Epithelial cell of esophagus (primary cell): ENCODE measurements at regions not wholly inside any gene's neighbourhood (a gene's known extent, or its start where the extent isn't known, plus 50 kb on each side); places are given as distances from the start of the nearest gene placed in this dataset.

Experiments used
- DNase-seq: peaks from one replicate; pipeline ENCODE4 v3.0.0; 2010; ENCODE audit warnings: low read depth
- H3K4me3 ChIP-seq: 2 replicates; pipeline ENCODE4 v1.5.1; 2011; ENCODE audit warnings: mild to moderate bottlenecking, low read length, control low read depth
- CTCF ChIP-seq: IDR thresholded peaks from 2 replicates; pipeline ENCODE4 v1.5.1; 2011; ENCODE audit warnings: low read depth, mild to moderate bottlenecking, low read length, control low read depth, inconsistent platforms; ENCODE audit not compliant: insufficient read depth; ENCODE audit errors: missing control alignments

- H3K4me3 ChIP-seq, result no peak overlapping the region
- TF ChIP-seq CTCF, result no peak
- no peak for DNase-seq
These were observed 197.8 kb downstream of the OGFRL1 start for GRCh38 chr6:71486461-71486860.

GRCh38 chr6:71488186-71488585 lies 199.6 kb downstream of the OGFRL1 start:
- no peak for DNase-seq
- TF ChIP-seq CTCF, result no peak

GRCh38 chr6:71489736-71490135 lies 201.1 kb downstream of the OGFRL1 start:
- no peak for TF ChIP-seq CTCF
- peak; percentile 80 for DNase-seq
- H3K4me3 ChIP-seq, result no peak overlapping the region

More at GRCh38 chr6:71488186-71488585, 199.6 kb downstream of the OGFRL1 start:
- no peak overlapping the region for H3K4me3 ChIP-seq

- TF ChIP-seq CTCF, result no peak
- no peak for DNase-seq
- no peak overlapping the region for H3K4me3 ChIP-seq
These were observed 202.3 kb downstream of the OGFRL1 start for GRCh38 chr6:71490876-71491275.

- no peak overlapping the region for H3K4me3 ChIP-seq
- DNase-seq, result no peak
- TF ChIP-seq CTCF, result no peak
These were observed 203.2 kb downstream of the OGFRL1 start for GRCh38 chr6:71491844-71492243.

- no peak for TF ChIP-seq CTCF
- no peak overlapping the region for H3K4me3 ChIP-seq
- no peak for DNase-seq
These were observed 204.1 kb downstream of the OGFRL1 start for GRCh38 chr6:71492668-71493067.

- H3K4me3 ChIP-seq, result no peak overlapping the region
These were observed 207.6 kb downstream of the OGFRL1 start for GRCh38 chr6:71496018-71496721.

More at GRCh38 chr6:71496018-71496721, 207.6 kb downstream of the OGFRL1 start:
- TF ChIP-seq CTCF, result no peak
- no peak for DNase-seq
